Suprapubic skin (tissue), 4 donors: ENCODE measurements at regions not wholly inside any gene's neighbourhood (a gene's known extent, or its start where the extent isn't known, plus 50 kb on each side); places are given as distances from the start of the nearest gene placed in this dataset.
"Not testable (repeated sequence)": the region's sequence is repeated elsewhere in the genome, so short reads cannot be mapped to it uniquely, and the experiment has no call there.

Experiments used
- POLR2A ChIP-seq, 2 donors: fragments of 450-650 bp; IDR thresholded peaks; one replicate each; pipeline ENCODE4 v1.6.1; 2017; ENCODE audit warnings: antibody characterized with exemption in 2 of 2, mild to moderate bottlenecking in 2 of 2, moderate library complexity in 2 of 2
- POLR2AphosphoS5 ChIP-seq, 3 donors: sonication (generic); formaldehyde crosslinking; IDR thresholded peaks; one replicate each; pipeline ENCODE4 v1.6.1; 2017; ENCODE audit warnings: antibody characterized with exemption in 3 of 3
- TF ChIP-seq, protein P1 (sequence below), 2 donors: fragments of 200-600 bp in 1 of 2; fragments of 450-650 bp in 1 of 2; sonication (generic) in 1 of 2; IDR thresholded peaks; one replicate each; pipeline ENCODE4 v1.5.1; 2016 to 2019; ENCODE audit warnings: antibody characterized with exemption in 2 of 2, mild to moderate bottlenecking in 1 of 2, moderate library complexity in 1 of 2

GRCh38 chr22:11795979-11796378 is 3732.0 kb upstream of the OR11H1 start:
- TF ChIP-seq, protein P1, sequence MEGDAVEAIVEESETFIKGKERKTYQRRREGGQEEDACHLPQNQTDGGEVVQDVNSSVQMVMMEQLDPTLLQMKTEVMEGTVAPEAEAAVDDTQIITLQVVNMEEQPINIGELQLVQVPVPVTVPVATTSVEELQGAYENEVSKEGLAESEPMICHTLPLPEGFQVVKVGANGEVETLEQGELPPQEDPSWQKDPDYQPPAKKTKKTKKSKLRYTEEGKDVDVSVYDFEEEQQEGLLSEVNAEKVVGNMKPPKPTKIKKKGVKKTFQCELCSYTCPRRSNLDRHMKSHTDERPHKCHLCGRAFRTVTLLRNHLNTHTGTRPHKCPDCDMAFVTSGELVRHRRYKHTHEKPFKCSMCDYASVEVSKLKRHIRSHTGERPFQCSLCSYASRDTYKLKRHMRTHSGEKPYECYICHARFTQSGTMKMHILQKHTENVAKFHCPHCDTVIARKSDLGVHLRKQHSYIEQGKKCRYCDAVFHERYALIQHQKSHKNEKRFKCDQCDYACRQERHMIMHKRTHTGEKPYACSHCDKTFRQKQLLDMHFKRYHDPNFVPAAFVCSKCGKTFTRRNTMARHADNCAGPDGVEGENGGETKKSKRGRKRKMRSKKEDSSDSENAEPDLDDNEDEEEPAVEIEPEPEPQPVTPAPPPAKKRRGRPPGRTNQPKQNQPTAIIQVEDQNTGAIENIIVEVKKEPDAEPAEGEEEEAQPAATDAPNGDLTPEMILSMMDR (IDR thresholded peaks at IDR 0.05), result not testable (repeated sequence)
- TF ChIP-seq POLR2A, POLR2AphosphoS5 (IDR thresholded peaks at IDR 0.05): not testable (repeated sequence)
